K562 (cell line): ENCODE measurements at regions not wholly inside any gene's neighbourhood (a gene's known extent, or its start where the extent isn't known, plus 50 kb on each side); places are given as distances from the start of the nearest gene placed in this dataset.

Experiments
- ATAC-seq: fragments of 200-7000 bp; cut with Tn5 transposase; 3 replicates; pipeline ENCODE4 v1.9.1; 2020; ENCODE audit warnings: moderate library complexity
- BruUV-seq: library from RNA; stranded (reverse); fragments of 400-500 nt; replicated peaks from 2 replicates; lab custom pipeline; 2021; lab: Mats Ljungman, UMichigan
- CTCF ChIA-PET: fragments of 300-600 bp; formaldehyde crosslinking; extraction: SDS; loops from one replicate; lab custom pipeline; 2021; ENCODE audit warnings: low intra/inter-chr PET ratio; lab: Yijun Ruan, JAX
- POLR2A ChIA-PET: fragments of 300-600, 350-650 bp; sonication (Branson Sonifier 250); formaldehyde crosslinking; extraction: SDS; loops from one replicate; lab custom pipeline; 2021; ENCODE audit warnings: antibody characterized with exemption, inconsistent platforms; lab: Yijun Ruan, JAX
- DNase-seq, 4 experiments: peaks; one replicate each; pipeline versions ENCODE4 v3.0.0 to v3.0.0-alpha.2; 2011 to 2018; ENCODE audit warnings: low spot score in 3 of 4, mixed read lengths in 3 of 4; ENCODE audit errors: extremely low read depth in 1 of 4
- FAIRE-seq: peaks from 2 replicates; lab custom pipeline; 2011; peaks lifted over from hg19 to GRCh38; lab: Jason Lieb, UNC
- H2AFZ ChIP-seq: 2 replicates; pipeline ENCODE4 v1.6.0; 2011; ENCODE audit warnings: low read depth, low read length, control low read depth, inconsistent platforms
- H3K27ac ChIP-seq: fragments of 200-600 bp; 3 replicates; pipeline ENCODE4 v1.8.0; 2011; ENCODE audit warnings: low read depth, mild to moderate bottlenecking, control low read depth, inconsistent platforms, low read length, moderate library complexity, mixed read lengths; ENCODE audit errors: extremely low read depth
- H3K27me3 ChIP-seq, 2 experiments: fragments of 300-600 bp in 1 of 2; 2 replicates in 1 of 2; 3 replicates in 1 of 2; pipeline versions ENCODE4 v1.6.0 to v1.8.0; 2011; ENCODE audit warnings: inconsistent platforms in 2 of 2, low read length in 2 of 2, mild to moderate bottlenecking in 1 of 2, mixed read lengths in 1 of 2, moderate library complexity in 1 of 2; ENCODE audit not compliant: control insufficient read depth in 2 of 2, insufficient read depth in 2 of 2
- H3K36me3 ChIP-seq: fragments of 300-600 bp; 3 replicates; pipeline ENCODE4 v1.8.0; 2011; ENCODE audit warnings: mild to moderate bottlenecking, low read length, inconsistent platforms; ENCODE audit not compliant: control insufficient read depth, insufficient read depth
- H3K4me1 ChIP-seq, 2 experiments: fragments of 200-600 bp in 1 of 2; replicated peaks in 1 of 2; 2 replicates in 1 of 2; 3 replicates in 1 of 2; pipeline versions ENCODE4 v1.5.1 to v1.8.0; 2011; ENCODE audit warnings: inconsistent platforms in 2 of 2, low read length in 2 of 2, mild to moderate bottlenecking in 1 of 2, mixed read lengths in 1 of 2, moderate library complexity in 1 of 2; ENCODE audit not compliant: control insufficient read depth in 2 of 2, insufficient read depth in 2 of 2
- H3K4me2 ChIP-seq: 2 replicates; pipeline ENCODE4 v1.6.1; 2011; ENCODE audit warnings: low read length, control low read depth, inconsistent platforms, mixed read lengths; ENCODE audit not compliant: insufficient read depth
- H3K4me3 ChIP-seq: fragments of 200-600 bp; sonication (generic), shearing (Covaris generic); 2 replicates; pipeline ENCODE4 v1.5.1; 2016; ENCODE audit warnings: control low read depth, inconsistent platforms
- H3K79me2 ChIP-seq: fragments of 200-600 bp; 3 replicates; pipeline ENCODE4 v1.8.0; 2011; ENCODE audit warnings: low read length, inconsistent platforms; ENCODE audit not compliant: control insufficient read depth, insufficient read depth
- H3K9ac ChIP-seq, 2 experiments: 2 replicates each; pipeline versions ENCODE4 v1.6.0 to v1.6.1; 2011; ENCODE audit warnings: low read depth in 2 of 2, low read length in 2 of 2, control low read depth in 1 of 2, inconsistent platforms in 1 of 2, mild to moderate bottlenecking in 1 of 2, mixed read lengths in 1 of 2; ENCODE audit not compliant: insufficient read depth in 1 of 2
- H3K9me1 ChIP-seq: one replicate; pipeline ENCODE4 v1.6.0; 2011; ENCODE audit warnings: inconsistent platforms, mild to moderate bottlenecking, low read length, moderate library complexity; ENCODE audit not compliant: control insufficient read depth, insufficient read depth
- H3K9me3 ChIP-seq: replicated peaks from 2 replicates; pipeline ENCODE4 v1.5.1; 2011; ENCODE audit warnings: low read depth, low read length, inconsistent platforms; ENCODE audit not compliant: control insufficient read depth, insufficient read depth
- H4K20me1 ChIP-seq: replicated peaks from 2 replicates; pipeline ENCODE4 v1.6.1; 2011; ENCODE audit warnings: low read length, inconsistent platforms, mixed read lengths; ENCODE audit not compliant: control insufficient read depth, insufficient read depth
- C11orf30 ChIP-seq: fragments of 450-650 bp; IDR thresholded peaks from 2 replicates; pipeline ENCODE4 v1.6.1; 2016; ENCODE audit warnings: low read depth, mild to moderate bottlenecking
- CSDE1 ChIP-seq, 2 experiments: fragments of 450-650 bp; IDR thresholded peaks; 2 replicates each; pipeline ENCODE4 v1.6.1; 2016; ENCODE audit warnings: mild to moderate bottlenecking in 1 of 2
- DDX20 ChIP-seq: fragments of 450-650 bp; IDR thresholded peaks from 2 replicates; pipeline ENCODE4 v1.6.1; 2016; ENCODE audit warnings: missing genetic modification characterization, low read depth, mild to moderate bottlenecking, missing compliant biosample characterization, moderate library complexity
- ESRRB ChIP-seq: fragments of 250-450 bp; sonication (Bioruptor Pico); IDR thresholded peaks from 2 replicates; pipeline ENCODE4 v1.5.0; 2020; ENCODE audit warnings: mild to moderate bottlenecking, moderate library complexity, borderline replicate concordance
- KDM5B ChIP-seq: fragments of 200-600 bp; sonication (generic); IDR thresholded peaks from 2 replicates; pipeline ENCODE4 v1.6.1; 2012; ENCODE audit warnings: low read depth, mild to moderate bottlenecking, moderate library complexity, low read length, control low read depth, inconsistent platforms; ENCODE audit not compliant: insufficient replicate concordance
- RUNX1 ChIP-seq: sonication (generic); IDR thresholded peaks from 2 replicates; pipeline ENCODE4 v1.6.1; 2016; ENCODE audit warnings: antibody characterized with exemption, low read depth
- TFE3 ChIP-seq: fragments of 450-650 bp; formaldehyde crosslinking; IDR thresholded peaks from 2 replicates; pipeline ENCODE4 v1.4.0; 2020; ENCODE audit warnings: mild to moderate bottlenecking, mixed read lengths
- TGIF2 ChIP-seq: sonication (generic); formaldehyde crosslinking; IDR thresholded peaks from 2 replicates; pipeline ENCODE4 v1.8.1; 2022; ENCODE audit warnings: mild to moderate bottlenecking, missing genetic modification reagents, moderate library complexity
- TSC22D4 ChIP-seq: fragments of 450-650 bp; IDR thresholded peaks from 2 replicates; pipeline ENCODE4 v1.6.1; 2016; ENCODE audit warnings: missing genetic modification characterization, missing biosample characterization, control low read depth
- ZBTB17 ChIP-seq: fragments of 450-650 bp; formaldehyde crosslinking; IDR thresholded peaks from 2 replicates; pipeline ENCODE4 v1.4.0; 2020; ENCODE audit warnings: mild to moderate bottlenecking
- ZNF696 ChIP-seq: fragments of 250-450 bp; sonication (Bioruptor Pico); conservative IDR thresholded peaks from 2 replicates; pipeline ENCODE4 v1.4.0; 2020; ENCODE audit warnings: mild to moderate bottlenecking, moderate library complexity
- WGBS: fragments of 100-300 bp; shearing (Covaris generic); methylation state at CpG from one replicate; pipeline ENCODE4 v1.1.6; 2016; ENCODE audit warnings: low coverage, mixed read lengths; ENCODE audit not compliant: insufficient coverage; ENCODE audit errors: missing lambda C conversion rate; 5-methylcytosine and 5-hydroxymethylcytosine counted together
- in situ Hi-C: fragments of 300-500 bp; cut with MboI; formaldehyde crosslinking; loops from 4 replicates; pipeline ENCODE4 v1.15.0; 2018; ENCODE audit warnings: inconsistent platforms, mixed read lengths
- intact Hi-C: fragments of 100-400 bp; cut with micrococcal nuclease; formaldehyde crosslinking; loops from 2 replicates; pipeline ENCODE4 v1.14.2; 2022
- TF ChIP-seq, protein P1 (sequence below): fragments of 450-650 bp; IDR thresholded peaks from 2 replicates; pipeline ENCODE4 v1.6.1; 2016; ENCODE audit warnings: low read depth
- TF ChIP-seq, protein P2 (sequence below): fragments of 450-650 bp; formaldehyde crosslinking; IDR thresholded peaks from 2 replicates; pipeline ENCODE4 v1.4.0; 2022; ENCODE audit warnings: missing genetic modification characterization

DNA sequence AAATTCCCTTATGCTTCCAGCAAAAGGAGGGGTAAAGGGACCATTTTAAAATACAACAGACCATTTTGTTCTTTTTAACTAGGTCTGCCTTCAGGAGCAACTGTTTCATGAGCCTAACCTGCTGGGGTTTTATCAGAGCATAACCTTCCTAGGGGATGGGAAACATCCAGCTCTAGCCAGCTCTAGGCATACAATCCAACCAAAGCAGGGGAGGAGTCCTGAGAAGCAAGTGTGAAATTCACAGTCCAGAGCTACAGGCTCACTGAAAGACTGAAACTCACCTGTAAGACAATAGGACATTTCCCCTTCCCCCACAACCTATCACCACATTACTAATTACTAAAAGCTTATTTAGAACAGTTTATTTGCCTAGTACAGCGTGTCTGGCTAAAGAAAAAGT is 1296.6 kb upstream of the DDX18 start:
- H3K4me3 ChIP-seq, result no peak overlapping the region
- ATAC-seq, result no peak
- H3K4me1 ChIP-seq, result no peaks in the 10 kb centered on the region
- CTCF ChIA-PET, result interaction anchor here (0.6 kb wide), 1 partner anchor 180 kb away, joined by 3 read pairs; no protein-coding TSS in a partner anchor
- in situ Hi-C loops, result no loop called here
- no peaks in the 10 kb centered on the region for H3K36me3 ChIP-seq
- no peaks in the 10 kb centered on the region for H3K79me2 ChIP-seq
- H3K9ac ChIP-seq, result no peak overlapping the region
- H3K9me1 ChIP-seq, result no peaks in the 10 kb centered on the region
- POLR2A ChIA-PET, result interaction anchor here (0.5 kb wide), 1 partner anchor 1949 kb away, joined by 3 read pairs; no protein-coding TSS in a partner anchor
- no peak for DNase-seq
- intact Hi-C loops, result no loop called here
- BruUV-seq, result no TSS peak
- no peaks in the 10 kb centered on the region for H4K20me1 ChIP-seq
- no peak for FAIRE-seq
- no peaks in the 10 kb centered on the region for H3K9me3 ChIP-seq
- no peaks in the 10 kb centered on the region for H3K27me3 ChIP-seq
- no peak overlapping the region for H2AFZ ChIP-seq
- WGBS, result 0% methylated on average over 1 of the region's 1 CpG
- no peak overlapping the region for H3K27ac ChIP-seq
- H3K4me2 ChIP-seq, result no peak overlapping the region
- TF ChIP-seq ZBTB17 (CRISPR knock-in tag) (no peak), C11orf30 (no peak), RUNX1 (no peak), TSC22D4 (tag) (no peak), TGIF2 (CRISPR knock-in tag) (no peak), TFE3 (CRISPR knock-in tag) (no peak), KDM5B (no peak), CSDE1 (IDR thresholded peaks at IDR 0.05) (no peak), ESRRB (CRISPR knock-in tag) (no peak), DDX20 (tag) (no peak), ZNF696 (no peak)
- TF ChIP-seq, protein P1, sequence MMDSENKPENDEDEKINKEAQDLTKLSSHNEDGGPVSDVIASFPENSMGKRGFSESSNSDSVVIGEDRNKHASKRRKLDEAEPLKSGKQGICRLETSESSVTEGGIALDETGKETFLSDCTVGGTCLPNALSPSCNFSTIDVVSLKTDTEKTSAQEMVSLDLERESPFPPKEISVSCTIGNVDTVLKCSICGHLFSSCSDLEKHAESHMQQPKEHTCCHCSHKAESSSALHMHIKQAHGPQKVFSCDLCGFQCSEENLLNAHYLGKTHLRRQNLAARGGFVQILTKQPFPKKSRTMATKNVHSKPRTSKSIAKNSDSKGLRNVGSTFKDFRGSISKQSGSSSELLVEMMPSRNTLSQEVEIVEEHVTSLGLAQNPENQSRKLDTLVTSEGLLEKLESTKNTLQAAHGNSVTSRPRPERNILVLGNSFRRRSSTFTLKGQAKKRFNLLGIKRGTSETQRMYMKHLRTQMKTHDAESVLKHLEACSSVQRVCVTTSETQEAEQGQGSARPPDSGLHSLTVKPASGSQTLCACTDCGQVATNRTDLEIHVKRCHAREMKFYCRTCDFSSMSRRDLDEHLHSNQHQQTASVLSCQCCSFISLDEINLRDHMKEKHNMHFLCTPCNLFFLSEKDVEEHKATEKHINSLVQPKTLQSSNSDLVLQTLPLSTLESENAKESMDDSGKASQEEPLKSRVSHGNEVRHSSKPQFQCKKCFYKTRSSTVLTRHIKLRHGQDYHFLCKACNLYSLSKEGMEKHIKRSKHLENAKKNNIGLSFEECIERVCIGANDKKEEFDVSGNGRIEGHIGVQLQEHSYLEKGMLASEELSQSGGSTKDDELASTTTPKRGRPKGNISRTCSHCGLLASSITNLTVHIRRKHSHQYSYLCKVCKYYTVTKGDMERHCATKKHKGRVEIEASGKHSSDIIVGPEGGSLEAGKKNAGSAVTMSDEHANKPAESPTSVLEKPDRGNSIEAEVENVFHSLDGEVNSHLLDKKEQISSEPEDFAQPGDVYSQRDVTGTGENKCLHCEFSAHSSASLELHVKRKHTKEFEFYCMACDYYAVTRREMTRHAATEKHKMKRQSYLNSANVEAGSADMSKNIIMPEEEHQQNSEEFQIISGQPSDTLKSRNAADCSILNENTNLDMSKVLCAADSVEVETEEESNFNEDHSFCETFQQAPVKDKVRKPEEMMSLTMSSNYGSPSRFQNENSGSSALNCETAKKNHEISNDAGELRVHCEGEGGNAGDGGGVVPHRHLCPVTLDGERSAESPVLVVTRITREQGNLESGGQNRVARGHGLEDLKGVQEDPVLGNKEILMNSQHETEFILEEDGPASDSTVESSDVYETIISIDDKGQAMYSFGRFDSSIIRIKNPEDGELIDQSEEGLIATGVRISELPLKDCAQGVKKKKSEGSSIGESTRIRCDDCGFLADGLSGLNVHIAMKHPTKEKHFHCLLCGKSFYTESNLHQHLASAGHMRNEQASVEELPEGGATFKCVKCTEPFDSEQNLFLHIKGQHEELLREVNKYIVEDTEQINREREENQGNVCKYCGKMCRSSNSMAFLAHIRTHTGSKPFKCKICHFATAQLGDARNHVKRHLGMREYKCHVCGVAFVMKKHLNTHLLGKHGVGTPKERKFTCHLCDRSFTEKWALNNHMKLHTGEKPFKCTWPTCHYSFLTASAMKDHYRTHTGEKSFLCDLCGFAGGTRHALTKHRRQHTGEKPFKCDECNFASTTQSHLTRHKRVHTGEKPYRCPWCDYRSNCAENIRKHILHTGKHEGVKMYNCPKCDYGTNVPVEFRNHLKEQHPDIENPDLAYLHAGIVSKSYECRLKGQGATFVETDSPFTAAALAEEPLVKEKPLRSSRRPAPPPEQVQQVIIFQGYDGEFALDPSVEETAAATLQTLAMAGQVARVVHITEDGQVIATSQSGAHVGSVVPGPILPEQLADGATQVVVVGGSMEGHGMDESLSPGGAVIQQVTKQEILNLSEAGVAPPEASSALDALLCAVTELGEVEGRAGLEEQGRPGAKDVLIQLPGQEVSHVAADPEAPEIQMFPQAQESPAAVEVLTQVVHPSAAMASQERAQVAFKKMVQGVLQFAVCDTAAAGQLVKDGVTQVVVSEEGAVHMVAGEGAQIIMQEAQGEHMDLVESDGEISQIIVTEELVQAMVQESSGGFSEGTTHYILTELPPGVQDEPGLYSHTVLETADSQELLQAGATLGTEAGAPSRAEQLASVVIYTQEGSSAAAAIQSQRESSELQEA, result no peak
- TF ChIP-seq, protein P2, sequence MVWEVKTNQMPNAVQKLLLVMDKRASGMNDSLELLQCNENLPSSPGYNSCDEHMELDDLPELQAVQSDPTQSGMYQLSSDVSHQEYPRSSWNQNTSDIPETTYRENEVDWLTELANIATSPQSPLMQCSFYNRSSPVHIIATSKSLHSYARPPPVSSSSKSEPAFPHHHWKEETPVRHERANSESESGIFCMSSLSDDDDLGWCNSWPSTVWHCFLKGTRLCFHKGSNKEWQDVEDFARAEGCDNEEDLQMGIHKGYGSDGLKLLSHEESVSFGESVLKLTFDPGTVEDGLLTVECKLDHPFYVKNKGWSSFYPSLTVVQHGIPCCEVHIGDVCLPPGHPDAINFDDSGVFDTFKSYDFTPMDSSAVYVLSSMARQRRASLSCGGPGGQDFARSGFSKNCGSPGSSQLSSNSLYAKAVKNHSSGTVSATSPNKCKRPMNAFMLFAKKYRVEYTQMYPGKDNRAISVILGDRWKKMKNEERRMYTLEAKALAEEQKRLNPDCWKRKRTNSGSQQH (CRISPR knock-in tag), result no peak
